NB4 (cell line): ENCODE measurements at regions not wholly inside any gene's neighbourhood (a gene's known extent, or its start where the extent isn't known, plus 50 kb on each side); places are given as distances from the start of the nearest gene placed in this dataset.

Experiments
- CTCF ChIP-seq: IDR thresholded peaks from one replicate; pipeline ENCODE4 v1.5.1; 2012; ENCODE audit warnings: low read depth, low read length
- MYC ChIP-seq: IDR thresholded peaks from 2 replicates; pipeline ENCODE4 v1.6.1; 2011; ENCODE audit warnings: low read depth, low read length
- POLR2A ChIP-seq: IDR thresholded peaks from 2 replicates; pipeline ENCODE4 v1.6.1; 2011; ENCODE audit warnings: mild to moderate bottlenecking; ENCODE audit not compliant: insufficient read length; ENCODE audit errors: extremely low read depth

- TF ChIP-seq CTCF (no peak), POLR2A (no peak), MYC (no peak)
Observed at GRCh38 chr5:156169495-156169894, 157.5 kb upstream of the SGCD start.
